Kidney glomerular epithelial cell (primary cell): ENCODE measurements at regions not wholly inside any gene's neighbourhood (a gene's known extent, or its start where the extent isn't known, plus 50 kb on each side); places are given as distances from the start of the nearest gene placed in this dataset.

ENCODE experiments used
- DNase-seq: peaks from one replicate; lab custom pipeline; 2025; lab: John Stamatoyannopoulos, UW

DNA sequence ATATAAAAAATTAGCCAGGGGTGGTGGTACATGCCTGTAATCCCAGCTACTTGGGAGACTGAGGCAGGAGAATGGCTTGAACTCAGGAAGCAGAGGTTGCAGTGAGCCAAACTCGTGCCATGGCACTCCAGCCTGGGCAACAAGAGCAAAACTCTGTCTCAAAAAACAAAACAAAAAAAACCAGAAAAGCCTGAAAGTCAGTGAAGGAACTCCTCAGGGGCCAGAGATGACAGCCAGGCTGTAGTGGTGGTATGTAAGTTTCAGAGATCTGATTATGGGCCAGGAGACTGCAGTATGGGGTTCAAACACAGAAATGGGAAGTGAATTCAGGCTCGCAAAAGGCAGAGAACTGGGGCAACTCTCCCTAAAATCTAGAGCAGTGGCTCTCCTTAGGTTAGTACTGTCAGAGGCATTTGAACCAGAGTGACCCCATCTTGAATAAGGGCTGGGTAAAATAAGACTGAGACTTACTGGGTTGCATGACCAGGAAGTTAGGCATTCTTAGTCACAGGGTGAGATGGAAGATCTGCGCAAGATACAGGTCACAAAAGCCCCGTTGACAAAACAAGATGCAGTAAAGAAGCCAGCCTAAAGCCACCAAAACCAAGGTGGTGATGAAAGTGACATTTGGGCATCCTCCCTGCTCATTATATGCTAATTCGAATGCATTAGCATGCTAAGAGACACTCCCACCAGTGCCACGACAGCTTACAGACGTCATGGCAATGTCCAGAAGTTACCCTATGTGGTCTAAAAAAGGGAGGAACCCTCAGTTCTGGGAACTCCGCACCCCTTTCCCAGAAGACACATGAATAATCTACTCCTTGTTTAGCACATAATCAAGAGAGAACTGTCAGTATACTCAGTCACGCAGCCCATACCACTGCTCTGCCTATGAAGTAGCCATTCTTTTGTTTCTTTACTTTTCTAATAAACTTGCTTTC, 120.2 kb upstream of the XYLT1 start:
- no peak for DNase-seq

GRCh38 chr16:17589898-17590297, 119.1 kb upstream of the XYLT1 start:
- DNase-seq = no peak

DNA sequence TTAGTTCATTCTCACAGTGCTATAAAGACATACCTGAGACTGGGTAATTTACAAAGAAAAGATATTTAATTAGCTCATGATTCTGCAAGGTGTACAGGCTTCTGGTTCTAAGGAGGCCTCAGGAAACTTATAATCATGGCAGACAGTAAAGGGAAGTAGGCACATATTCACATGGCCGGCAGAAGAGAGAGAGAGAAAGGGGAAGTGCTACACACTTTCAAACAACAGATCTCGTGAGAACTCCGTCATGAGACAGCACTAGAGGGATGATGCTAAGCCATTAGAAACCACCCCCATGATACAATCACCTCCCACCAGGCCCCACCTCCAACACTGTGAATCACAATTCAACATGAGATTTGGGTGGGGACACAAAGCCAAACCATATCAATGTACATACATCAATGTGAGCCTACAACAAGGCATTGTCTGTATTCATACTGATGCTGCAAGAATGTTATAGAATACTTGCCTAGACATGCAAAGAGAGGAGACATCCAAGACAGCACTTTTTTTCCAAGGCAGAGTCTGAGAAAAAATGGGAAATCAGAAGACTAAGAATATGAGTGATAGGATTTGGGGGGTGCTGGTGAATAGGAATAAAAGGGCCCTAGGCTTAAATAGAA, 114.8 kb upstream of the XYLT1 start:
- no peak for DNase-seq

DNA sequence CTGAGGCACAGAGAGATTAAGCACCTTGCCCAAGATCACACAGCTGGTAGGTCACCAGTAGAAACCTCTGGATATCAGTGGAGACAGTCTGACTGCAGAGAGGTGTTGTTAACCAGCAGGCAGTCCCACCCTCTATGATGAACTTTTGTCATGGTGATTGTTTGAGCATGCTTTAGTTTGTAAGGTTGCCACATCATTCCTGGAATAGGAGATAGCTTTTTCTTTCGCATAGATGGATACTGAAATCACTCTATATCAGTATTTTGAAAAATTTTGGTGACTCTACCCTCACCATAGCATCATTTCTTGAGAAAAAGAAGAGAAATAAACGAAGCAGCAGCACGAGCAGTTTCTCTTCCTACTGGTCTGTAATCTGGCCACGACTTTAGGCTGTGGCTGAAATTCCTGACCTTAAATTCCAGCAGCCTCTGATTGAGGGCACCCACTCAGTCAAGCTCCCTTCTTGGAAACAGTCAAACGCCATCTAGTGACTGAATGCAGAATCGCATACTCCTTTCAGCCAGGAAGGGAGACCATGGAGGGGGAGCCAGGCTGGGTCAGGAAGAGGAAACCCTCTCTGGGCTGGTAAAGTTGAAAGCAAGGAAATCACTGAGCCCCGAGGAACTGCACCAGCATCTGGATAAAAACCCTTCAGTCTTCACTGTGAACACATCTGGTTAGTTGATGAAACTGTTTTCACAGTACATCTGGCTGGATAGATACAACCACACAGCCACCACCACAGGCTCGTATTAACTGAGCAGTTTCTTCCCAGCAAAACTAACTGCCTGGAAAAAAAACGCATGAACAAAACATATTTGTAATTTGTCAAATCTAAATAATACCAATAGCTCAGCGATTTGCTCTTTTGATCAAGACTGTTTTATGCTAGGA, 108.5 kb upstream of the XYLT1 start:
- DNase-seq = peak; percentile 27

GRCh38 chr16:17574256-17574655, 103.5 kb upstream of the XYLT1 start:
- DNase-seq = no peak

DNA sequence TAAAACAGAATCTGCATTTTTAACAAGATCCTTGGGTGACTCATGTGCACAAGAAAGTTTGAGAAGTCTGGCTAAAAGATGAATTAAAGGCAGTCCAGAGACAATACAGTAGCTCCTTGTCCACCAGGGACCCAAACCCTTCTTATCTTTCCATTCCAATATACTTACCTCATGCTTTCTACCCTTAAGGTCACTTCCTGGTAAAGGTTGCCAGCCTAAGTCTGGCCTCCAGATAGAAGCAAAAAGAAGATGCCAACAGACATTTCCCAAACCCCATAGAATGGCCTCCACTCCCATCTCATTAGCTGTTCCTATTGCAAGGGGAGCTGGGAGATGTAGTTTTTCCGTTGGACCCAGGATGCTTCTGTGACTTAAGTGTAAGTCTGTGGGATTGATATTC, 101.4 kb upstream of the XYLT1 start:
- no peak for DNase-seq

DNA sequence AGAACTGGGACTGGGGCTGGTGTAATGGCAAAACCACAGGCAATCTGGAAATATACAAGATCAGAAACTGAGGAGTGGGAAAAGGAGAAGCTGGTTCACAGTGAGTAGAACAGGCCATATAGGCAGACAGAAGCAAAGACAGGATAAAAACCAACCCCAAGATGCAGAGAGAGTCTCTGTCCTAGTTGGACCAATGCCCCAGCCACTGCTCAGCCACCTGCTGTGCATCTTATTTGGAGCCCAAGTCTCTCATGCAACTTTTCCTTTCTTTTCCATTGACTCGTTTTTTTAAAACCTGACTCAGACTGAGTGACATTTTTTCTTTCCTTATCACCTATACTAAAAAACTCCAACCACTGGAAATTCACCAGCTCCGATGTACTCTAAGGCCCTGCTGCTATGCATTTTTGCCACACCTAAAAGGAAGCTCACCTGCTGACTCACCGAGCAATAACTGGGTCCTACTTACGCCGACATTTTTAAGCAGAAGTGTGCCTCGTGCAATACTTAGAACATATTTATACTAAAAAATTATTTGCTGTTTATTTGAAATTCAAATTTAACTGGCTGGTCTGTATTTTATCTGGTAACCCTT, 100.8 kb upstream of the XYLT1 start:
- DNase-seq = no peak

GRCh38 chr16:17568239-17568638, 97.5 kb upstream of the XYLT1 start:
- DNase-seq = no peak

- no peak for DNase-seq
Measured at GRCh38 chr16:17567455-17567854, 96.7 kb upstream of the XYLT1 start.

- no peak for DNase-seq
Measured at GRCh38 chr16:17566656-17567450, 96.1 kb upstream of the XYLT1 start.

- DNase-seq = no peak
Measured at GRCh38 chr16:17566075-17566474, 95.3 kb upstream of the XYLT1 start.

- DNase-seq = no peak
Measured at GRCh38 chr16:17565605-17566004, 94.8 kb upstream of the XYLT1 start.

DNA sequence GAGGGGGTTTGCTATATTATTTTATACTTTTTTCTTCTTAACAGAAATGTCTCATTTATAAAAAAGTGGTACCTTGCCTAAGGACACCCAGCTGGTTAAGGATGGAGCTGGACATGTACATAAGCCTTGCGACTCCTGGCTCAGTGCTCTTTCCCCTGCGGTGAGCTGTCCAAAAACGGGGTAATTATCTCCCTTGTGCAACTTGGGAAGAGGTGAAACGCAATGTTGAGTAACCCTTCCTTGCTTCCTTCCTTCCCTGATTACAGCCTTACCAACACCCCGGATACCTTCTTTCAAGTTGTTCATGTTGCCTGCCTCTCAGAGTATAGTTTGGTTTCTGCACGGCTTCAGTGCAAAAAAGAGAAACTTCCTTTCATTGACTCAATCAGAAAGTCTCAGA, 94.1 kb upstream of the XYLT1 start:
- no peak for DNase-seq

DNA sequence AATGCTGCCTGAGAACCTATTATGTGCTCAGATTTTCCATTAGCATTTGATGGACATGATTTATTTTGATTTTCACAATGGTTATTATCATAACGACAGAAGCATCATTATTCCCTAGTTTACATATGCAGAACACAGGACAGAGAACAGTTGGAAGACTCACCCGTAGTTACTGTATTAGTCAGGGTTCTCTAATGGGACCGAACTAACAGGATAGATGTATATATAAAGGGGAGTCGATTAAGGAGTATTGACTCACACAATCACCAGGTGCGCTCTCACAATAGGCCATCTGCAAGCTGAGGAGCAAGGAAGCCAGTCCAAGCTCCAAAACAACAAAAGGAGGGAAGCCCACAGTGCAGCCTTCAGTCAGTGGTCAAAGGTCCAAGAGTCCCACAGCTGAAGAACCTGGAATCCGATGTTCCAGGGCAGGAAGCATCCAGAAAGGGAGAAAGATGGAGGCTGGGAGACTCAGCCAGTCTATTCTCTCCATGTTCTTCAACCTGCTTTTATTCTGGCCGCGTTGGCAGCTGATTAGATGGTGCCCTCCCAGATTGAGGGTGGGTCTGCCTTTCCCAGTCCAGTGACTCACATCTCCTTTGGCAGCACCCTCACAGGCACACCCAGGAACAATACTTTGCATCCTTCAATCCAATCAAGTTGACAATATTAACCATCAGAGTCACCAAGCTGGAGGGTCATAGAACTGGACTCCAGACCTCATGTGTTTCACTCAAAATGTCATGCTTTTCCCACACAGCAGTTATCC, 92.7 kb upstream of the XYLT1 start:
- no peak for DNase-seq

DNA sequence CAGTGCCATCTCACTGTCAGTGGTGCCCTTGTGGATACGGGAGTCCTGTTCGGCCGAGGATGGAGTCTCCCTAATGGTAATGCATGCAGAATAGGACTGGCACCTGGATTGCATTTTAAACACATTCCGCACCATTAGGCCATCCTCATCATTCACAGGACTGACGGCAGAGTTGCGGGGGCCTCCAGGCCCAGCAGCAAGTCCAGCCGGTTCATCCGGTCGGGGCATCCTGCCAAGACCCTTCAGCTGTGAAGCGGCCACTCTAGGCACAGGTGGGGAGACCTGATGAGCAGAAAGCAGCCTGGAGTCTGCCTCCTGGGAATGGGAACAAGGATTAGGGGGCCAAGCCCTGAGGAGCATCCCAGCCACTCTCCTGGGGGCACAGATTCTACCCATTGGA, 90.3 kb upstream of the XYLT1 start:
- DNase-seq = no peak

GRCh38 chr16:17560548-17560947, 89.8 kb upstream of the XYLT1 start:
- DNase-seq = no peak

GRCh38 chr16:17559394-17559793, 88.6 kb upstream of the XYLT1 start:
- DNase-seq = no peak

DNA sequence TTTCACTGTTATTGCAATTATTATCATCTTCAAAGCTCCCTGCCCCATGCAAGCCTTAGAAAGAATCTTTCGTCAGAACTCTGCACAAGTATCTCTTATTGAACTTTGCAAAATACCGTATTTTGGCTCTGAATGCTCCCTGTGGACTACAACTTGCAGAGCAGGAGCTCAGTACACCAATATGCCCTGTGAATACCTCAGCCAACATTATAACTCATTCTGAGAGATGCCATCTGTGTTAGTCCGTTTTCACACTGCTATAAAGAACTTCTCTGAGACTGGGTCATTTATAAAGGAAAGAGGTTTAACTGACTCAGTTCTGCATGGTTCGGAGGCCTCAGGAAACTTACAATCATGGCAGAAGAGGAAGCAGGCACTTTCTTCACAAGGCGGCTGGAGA, 87.2 kb upstream of the XYLT1 start:
- no peak for DNase-seq

- no peak for DNase-seq
Measured at GRCh38 chr16:17557480-17557879, 86.7 kb upstream of the XYLT1 start.

DNA sequence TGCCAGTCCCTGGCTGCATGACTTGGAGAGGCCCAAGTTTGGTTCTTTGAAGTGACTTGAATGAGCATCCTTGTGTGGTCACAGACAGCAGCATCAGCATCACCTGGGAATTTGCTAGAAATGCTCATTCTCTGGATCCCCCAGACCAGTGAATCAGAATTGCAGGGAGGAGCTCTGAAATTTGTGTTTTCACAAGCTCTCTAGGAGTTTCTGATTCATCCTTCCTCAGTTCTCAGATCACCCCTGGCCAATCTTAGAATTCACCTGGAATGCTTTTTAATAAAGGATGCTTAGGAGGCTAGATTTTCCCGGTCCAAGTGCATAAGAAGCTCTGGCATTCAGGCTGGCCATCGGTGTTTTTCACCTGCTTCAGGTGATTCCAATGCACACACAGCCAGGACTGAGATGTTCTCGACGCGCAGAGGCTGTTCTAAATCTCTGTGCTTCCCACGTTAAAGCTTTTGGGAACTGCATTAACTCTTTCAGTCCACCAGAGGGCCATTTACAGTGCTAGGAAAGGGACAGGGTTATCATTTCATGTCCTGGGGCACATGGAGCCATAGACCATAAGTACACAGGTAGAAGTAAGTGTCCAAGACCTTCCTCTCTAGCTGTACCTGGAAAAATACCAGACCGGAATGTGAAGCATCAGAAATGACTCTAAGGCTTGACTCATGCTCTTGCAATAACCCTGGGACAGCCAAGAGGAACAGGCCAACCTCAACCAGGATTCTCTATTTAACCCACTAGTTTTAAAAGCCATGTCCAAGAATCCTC, 85.7 kb upstream of the XYLT1 start:
- no peak for DNase-seq
